ENCODE measurements at regions not wholly inside any gene's neighbourhood (a gene's known extent, or its start where the extent isn't known, plus 50 kb on each side); places are given as distances from the start of the nearest gene placed in this dataset.

DNA sequence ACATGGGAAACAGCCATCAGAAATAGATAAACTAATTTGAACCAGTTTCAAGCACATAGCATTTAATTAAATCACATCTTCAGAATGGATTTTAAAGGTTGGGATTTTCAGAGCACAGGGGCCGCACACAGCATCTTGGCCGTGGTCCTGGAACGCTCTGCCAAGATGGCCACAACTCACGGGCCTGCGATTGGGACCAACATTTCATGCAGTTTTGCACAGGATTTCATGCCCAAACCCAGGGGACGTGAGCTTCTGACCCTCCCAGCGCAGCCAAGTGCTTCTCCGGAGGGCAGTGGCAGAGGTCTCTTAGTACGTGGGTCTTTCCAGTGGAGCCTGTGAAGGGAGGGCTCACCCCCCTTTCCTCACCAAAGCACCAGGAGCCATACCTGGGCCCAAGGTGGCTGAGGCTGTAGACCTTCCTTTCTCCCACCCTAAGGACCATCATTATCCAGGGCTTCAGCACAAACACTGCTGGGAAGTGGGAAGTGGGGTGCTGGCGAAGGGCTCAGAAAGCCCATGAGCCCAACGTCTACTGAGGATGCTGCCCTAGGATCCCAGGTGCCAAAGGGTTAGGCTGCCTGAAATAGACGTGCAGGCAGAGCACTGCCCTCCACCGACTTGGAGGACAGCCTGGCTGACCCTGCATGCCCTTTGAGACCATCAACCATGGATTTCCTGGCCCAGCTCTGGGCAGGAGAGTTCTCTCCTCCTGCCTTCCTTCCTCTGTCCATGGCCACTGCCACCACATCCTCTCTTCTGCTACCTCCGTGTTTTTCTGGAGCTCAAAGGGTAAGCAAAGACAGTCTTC is 611.2 kb upstream of the MGMT start:
- DNase-seq (ENCODE audit: low read depth in 2 of 3, low spot score in 2 of 3), result no peak

DNA sequence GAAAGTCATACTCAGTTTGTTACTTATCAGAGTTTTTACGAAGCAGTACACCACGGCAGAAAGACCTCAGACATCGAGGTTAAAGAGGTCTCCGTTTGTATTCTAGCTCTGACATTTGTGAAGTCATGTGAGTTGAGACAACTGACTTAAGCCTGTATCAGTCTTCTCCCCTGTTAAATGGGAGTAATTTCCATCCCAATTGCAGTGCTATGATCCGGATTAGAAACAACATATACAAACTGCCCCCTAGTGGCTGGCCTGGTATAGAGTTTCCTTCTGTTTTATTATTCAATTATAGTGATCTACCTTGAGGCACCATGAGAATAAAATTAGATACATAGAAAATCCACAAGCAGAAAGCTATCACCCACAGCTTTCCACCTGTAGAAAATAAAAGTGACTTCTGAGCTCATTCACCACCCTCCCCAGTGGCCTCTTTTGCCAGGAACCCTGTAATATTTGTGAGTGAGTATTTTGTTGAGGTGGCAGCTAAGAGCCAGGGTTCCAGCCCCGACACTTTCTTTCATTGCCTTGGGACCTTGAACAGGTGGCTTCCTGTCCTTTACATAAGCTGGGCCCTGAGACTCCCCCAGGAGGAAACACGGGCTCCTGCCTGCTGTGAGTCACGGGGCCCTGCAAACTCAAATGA is 607.2 kb upstream of the MGMT start:
- peak in 2 of 3 donors; percentile 3 to 24 for DNase-seq (ENCODE audit: low read depth in 2 of 3, low spot score in 2 of 3)

DNA sequence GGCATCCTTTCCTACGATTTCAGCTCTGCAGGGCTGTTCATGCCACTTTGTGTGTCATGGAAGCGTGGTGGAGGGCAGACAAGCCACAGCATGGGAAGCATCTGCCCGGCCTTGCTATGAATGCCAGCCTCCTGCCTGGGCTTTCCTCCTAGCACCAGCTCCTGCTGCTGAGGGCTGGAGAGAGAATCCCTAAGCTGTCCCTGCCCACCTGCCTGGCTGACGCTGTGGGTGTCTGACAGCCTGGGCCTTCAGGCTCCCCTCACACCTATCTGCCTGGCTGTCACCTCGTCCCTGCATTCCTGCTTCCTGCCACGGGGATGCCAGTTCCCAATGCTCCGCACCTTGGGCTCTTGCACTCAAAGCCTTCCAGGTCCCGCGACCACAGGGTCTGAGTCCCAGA is 606.5 kb upstream of the MGMT start:
- no peak for DNase-seq (ENCODE audit: low read depth in 2 of 3, low spot score in 2 of 3)

DNA sequence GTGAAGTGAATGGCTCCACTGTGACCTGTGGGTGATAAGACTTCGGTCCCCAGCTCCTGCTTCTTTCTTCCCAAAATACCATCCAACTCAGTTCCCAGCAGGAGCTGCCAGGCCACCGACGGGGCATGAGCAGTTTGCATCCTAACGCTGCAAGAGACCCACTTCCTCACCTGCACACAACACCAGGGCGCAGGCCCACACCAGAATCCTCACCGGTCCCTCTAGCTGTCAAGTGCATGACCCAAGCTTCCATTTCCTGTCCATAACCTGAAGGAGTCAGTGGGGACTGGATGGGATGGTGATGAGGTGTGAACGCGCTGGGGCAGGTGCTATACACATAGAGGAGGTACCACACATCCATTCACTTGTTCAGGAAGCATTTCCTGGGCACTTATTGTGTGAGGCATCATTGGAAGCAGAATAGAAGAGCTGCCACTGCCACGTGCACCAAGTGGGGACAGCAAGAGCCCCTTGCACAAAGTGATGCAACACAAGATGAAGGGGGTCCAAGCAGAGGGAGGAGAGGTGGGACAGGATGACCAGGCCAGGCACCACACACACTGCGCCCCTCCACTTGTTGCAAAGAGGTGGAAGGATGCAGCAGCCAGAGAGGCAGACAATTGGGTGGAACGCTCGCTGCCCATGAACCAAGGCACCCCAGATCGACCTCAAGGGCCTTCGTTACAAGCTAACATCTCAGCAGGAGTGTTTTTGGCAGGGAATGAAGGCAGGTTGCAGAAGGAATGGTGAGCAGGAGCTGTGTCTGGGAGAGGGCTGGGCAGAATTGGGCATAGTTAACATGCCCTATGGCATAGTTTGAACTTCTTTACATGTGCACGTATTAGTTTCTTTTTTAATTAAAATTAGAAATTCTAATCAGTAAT is 605.8 kb upstream of the MGMT start:
- no peak for DNase-seq (ENCODE audit: low read depth in 2 of 3, low spot score in 2 of 3)

DNA sequence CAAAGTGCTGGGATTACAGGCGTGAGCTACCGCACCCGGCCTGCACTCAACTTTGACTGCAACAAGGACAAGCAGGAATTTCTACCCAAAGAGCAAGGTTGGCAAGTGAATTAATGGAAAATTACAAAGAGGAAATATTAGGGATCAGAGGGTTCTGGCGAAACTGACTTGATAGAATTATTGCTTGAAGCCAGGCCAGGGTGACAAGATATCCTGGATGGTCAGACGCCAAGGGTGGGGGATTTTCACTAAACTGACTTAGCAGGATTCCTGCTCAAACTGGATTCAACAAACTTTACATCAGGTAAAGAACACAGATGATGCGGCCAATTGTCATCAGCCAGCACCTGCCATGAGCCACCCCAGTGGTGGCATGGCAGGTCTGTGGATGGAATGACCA is 603.6 kb upstream of the MGMT start:
- no peak for DNase-seq (ENCODE audit: low read depth in 2 of 3, low spot score in 2 of 3)

DNA sequence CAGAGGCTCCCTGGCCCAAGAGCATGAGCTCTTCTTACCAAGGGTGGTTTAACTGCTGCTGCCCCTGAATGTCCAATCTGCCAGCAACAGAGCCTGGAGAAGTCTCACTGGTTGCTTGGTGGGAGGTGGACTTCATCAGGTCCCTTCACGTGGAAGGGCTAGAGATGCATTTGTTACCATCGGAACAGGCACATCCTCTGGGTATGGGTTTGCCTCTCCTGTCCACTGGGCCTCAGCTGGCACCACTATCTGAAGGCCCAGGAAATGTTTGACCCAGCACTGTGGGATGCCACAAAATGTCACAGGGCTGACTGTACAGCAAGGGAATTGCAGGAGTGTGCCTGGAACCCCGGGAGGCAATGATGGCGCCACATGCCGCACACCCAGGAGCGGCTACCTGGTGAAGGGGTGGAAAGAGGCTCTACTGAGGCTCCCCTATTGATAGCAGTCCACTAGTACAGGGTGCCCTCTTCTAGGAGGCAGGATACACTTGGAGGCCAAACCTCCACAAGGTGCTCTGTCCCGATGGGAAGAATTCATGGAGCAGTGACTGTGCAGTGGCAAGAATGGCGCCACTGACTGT is 603.1 kb upstream of the MGMT start:
- DNase-seq (ENCODE audit: low read depth in 2 of 3, low spot score in 2 of 3), result no peak

DNA sequence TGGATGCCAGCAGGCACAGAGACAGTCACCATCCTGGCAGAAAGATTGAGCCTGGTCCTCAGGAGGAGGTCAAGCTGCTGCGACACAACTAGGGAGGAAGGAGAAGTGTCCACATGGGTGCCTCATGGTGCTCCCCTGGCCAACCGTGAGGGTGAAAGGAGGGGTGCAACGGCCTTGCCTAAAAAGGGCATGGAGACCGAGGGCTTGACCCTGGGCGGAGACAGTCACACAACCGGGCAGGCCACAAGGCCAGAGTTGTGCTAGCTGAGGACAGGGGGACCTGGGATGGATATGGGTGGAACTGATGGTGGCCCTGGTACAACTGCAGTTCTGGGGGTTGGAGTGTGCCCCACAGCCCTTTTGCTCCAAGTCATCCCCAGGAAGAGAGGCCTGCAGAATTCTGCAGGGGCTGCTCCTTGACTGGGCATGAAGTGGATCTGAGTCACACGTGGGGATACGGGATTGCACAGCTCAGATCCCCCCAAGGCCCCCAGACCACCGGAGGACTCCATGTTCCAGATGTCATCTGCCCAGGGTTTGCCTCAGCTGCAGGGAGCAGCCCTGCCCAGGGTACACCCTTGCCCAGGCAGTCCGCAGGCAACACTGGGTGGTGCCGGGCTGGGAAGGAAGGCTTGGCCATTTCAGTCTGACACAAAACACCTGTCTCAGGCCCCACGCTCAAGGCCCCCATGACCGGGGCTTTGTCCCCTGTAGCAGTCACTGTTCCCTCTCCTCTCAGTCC is 602.3 kb upstream of the MGMT start:
- DNase-seq (ENCODE audit: low read depth in 2 of 3, low spot score in 2 of 3), result no peak

DNA sequence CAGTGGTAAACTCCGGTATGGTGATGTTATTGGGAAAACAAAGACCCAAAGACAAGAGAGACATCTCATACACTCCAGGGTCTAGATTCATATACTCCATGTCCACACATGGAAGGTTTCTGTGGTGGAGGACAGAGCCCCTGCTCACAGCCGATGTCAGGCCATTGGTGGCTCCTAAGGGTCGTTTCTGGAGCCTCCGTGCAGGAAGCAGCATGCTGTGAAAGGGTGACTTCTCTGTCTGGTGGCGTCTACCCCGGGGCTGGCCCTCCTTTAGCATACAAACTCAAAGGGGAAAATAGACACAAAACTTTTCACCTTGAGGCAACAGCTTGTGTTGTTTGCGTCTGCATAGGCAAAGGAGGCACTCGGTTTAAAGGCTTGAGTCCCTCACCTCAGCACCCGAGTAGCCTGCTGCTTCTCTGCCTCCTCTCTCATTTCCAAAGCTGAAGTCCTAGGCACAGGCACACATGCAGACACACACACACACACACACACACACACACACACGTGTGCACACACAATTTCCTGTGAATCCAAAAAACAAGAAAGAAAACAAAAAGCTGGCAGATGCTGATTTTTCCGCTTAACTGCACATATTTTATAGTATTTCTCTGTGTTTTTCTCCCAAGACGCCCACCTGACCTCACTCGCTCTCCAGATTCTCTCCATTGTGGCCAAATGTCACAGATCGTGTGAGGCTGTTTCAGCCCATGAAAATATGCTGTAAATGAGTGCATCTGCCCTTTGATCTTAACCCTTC is 601.4 kb upstream of the MGMT start:
- no peak for DNase-seq (ENCODE audit: low read depth in 2 of 3, low spot score in 2 of 3)

DNA sequence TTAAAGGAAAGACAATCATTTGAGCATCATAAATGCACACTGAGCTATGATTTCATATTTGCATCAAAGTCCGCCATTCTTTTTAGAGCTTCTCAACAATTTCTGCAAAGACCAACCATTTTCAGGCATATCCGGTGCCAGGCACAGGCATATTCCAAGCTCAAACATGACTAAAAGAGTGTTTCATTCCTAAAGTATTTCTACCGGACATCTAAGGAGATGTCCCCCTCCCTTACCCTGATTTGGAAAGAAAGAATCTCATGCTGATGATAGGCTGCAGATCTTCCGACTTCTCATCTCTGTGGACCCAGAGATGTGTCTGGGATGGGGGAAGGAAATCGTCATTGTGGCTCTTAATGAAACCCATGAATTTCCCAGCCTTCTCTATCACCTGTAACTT is 600.5 kb upstream of the MGMT start:
- no peak for DNase-seq (ENCODE audit: low read depth in 2 of 3, low spot score in 2 of 3)

DNA sequence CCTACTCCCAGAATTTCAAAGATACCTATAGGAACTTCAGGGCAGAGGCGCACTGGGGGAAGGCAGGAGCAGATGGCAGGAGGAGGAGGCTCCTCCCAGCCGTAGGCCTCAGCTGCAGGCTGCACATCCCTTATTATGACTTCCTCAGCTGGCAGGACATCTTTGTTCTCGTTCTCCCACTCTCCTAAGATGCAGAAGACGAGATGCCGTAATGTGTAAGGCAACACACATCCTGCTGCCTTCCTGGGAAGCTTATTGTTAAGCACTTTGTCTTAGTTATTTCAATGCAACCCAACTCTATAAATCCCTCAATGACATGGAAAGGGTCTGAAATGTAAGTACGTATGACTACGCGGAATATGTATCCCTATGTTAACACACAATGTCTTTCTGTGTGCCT is 599.8 kb upstream of the MGMT start:
- no peak for DNase-seq (ENCODE audit: low read depth in 2 of 3, low spot score in 2 of 3)

DNA sequence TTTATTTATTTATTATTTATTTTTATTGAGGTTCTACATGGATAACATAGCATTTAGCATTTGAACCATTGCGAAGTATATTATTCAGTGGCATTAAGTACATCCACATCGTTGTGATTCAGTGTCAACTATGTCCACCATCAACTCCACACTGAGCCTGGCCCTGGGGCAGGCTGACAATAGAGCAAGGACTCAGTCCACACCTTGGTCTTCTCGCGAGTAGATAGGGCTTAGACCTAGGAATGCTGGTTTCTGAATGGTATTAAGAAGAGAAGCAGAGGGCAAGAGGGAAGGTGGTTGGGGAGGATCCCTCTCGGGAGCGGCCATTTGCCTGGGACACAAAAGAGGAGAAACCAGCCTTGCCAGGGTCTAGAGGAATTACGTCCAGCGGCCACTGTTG is 599.2 kb upstream of the MGMT start:
- DNase-seq (ENCODE audit: low read depth in 2 of 3, low spot score in 2 of 3), result no peak

DNA sequence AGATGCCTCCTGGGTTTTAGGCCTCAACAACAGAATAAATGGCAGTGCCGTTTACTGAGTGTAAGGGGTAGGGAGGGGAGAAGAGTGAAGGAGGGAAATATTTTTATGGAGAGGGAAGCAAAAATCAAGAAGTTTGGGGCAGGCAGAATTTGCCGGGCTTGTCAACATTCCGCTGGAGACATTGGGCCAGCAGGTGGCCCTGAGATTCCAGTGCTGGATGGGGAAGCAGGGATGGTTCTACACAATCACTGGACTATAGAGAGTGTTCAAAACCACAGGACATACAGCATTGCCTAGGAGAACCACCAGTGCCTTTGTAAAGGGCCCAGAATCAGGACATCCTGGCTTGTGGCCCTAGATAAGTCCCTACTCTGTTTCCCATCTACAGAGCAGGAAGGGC is 598.6 kb upstream of the MGMT start:
- DNase-seq (ENCODE audit: low read depth in 2 of 3, low spot score in 2 of 3), result no peak

DNA sequence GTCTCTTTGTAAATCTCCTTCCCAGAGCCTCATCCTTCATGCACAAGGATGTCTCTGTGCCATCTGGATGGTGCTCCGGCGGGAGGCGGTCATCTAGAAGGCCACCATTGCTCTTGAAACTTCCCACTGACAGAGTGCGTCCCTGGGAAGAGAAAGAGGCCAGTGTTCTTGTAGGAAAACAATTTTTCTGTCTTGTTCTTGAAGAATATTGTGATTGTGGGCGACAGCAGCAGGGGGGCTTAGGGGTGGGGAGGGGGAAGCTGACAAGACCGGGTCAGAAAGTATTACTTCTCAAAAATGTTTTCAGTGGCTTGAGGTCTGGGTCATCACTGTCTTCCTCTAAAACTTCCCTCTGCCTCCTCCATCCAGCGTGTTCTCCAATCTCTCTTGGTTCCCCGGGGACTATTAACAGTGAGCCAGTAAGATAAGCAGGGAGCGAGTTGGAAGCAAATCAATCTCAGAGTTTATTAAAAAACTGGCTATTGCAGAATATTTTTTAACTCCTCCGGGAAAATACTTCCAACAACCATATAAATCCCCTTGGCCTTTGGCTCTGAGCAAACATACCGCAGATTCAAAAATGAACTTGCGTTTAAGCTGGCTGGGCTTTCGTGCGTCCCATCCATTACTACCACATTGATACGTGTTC is 597.8 kb upstream of the MGMT start:
- DNase-seq (ENCODE audit: low read depth in 2 of 3, low spot score in 2 of 3), result no peak

DNA sequence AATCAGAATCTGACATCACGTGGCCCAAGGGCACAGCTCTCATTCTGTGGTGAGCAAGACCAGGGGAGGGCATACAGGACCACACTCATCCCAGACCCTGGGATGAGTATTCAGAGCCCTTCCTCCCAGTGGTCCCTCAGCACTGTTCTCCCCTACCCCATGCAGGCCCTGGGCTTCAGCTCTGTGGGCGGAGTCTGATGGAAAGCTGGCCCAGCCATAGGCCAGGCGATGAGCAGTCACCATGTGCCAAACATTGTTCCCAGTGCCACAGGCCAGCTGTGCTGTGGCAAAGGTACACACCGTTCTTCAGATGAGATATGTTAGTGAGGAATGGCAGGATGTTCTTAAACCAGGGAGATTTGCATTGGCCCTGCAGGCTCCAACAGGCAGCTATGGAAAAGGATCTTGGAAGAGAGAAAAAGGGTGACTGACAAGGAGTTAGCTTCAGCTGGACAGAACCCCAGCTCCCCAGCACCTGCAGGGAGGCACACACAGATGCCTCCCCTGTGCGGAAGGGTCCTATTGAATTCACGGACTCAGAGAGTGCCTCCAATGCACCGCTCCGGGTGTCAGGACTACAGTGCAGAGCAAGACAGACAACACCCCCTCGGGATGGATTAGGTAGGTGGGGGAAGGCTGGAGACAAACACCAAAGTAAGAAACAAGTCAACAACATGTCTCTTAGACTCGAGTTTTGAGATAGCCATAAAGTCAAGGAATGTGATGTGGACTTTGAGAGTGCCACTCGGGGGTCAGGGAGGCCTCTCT is 596.0 kb upstream of the MGMT start:
- no peak for DNase-seq (ENCODE audit: low read depth in 2 of 3, low spot score in 2 of 3)

DNA sequence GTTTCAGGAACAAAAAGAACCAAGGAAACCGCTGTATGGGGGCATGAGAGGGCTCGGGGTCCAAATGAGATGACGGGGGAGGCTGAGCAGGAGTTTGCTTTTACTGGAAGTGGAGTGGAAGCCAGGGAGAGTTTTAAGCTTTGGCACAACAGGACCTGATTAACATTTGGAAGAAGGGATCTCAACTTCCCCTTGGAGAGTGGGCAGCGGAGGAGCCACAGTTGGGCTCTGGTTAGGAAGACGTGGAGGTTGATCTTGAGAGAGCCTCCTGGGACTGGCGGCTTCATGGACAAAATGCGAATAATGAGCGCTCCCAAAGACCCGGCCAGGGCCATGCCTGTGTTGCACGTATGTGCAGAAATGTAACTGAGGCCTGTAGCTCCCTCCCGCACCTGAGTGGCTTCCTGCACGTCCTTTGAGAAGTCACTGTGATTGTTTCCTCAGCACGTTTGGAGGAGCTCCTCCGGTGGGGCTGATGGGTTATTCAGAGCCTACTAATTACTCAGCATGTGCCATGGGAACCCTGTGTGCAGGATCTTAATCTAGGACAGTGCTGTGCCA is 595.3 kb upstream of the MGMT start:
- no peak for DNase-seq (ENCODE audit: low read depth in 2 of 3, low spot score in 2 of 3)

DNA sequence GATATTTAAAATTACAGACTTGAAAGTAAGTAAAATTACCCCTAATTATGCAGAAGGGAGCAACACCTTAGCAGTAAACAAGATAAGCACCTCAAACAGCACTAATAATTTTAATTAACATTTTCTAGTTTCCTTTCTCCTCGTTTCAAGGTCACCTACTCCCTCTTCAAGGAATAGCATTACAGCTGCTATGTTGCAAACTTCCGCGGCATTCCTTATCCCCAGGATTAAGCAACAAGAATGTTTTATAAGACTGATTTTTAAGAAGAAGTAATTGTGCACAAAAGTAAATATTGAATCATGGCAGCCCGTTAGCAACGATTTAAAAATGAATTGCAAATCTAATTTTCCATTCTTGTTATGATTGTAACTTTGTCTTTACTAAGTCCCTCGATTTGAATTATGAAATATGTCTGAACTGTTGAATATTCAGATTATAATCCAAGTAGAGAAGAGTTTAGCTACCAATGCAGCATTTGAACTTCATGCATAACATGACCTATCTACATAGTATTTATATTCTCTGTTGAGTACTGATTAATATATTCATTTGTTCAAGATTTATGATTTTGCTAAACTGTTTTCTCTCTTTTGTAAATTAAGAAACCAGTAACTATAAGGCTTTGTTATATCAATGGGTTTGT is 593.5 kb upstream of the MGMT start:
- no peak for DNase-seq (ENCODE audit: low read depth in 2 of 3, low spot score in 2 of 3)

DNA sequence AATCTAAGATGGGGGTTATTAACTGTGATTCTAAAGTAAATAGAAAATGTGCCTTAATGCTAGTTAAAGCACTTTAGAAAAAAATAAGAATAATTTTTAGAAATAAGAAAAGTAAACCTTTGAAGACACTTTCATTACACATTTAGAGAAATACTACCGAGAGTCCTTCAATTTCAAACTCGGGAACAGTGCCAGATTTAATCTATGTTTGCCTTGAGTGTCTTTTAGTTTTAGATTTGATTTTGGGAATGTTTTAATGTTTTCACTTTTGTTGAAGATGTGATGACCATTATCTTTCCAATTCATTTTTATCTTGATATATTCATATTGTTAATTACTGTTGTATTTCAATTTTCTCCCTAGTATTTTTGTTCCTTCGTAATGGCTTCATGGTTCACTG is 592.7 kb upstream of the MGMT start:
- DNase-seq (ENCODE audit: low read depth in 2 of 3, low spot score in 2 of 3), result no peak
